ENCODE measurements at regions not wholly inside any gene's neighbourhood (a gene's known extent, or its start where the extent isn't known, plus 50 kb on each side); places are given as distances from the start of the nearest gene placed in this dataset.

DNA sequence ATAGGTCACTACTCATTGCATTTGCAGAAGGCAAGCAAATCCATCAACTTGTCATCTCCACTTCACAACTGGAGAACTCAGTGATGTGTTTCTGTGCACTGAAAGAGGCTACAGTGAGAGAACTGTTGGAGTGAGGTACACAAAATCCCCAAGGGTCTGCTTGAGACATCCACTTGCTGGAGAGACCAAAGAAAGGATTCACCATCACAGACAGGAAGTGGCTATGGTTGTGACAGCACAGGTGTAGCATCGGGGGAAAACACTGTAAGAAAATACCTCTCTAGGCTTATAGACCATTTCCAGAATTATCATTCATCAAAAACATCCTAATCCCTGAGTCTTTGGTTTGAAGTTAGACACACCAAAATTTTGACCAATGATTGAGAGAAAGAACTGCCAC is 201.3 kb upstream of the OR4E1 start:
- H3K9me3 ChIP-seq (ENCODE audit: low read depth, low read length): no peaks in the 10 kb centered on the region
- H3K9ac ChIP-seq (ENCODE audit: insufficient read length): no peak overlapping the region
- DNase-seq (ENCODE audit: low read depth, low spot score): no peak
- TF ChIP-seq FOXP2 (optimal IDR thresholded peaks at IDR 0.05; ENCODE audit: control extremely low read depth, extremely low read length, insufficient read depth) (no peak), EZH2 (IDR thresholded peaks at IDR 0.05) (no peak), POLR2AphosphoS5 (IDR thresholded peaks at IDR 0.05; ENCODE audit: borderline replicate concordance, low read depth, low read length) (no peak)
- no peak overlapping the region for H3K4me3 ChIP-seq
- H3K27ac ChIP-seq: no peak overlapping the region
- H3K36me3 ChIP-seq (ENCODE audit: insufficient read depth, low read length): no peaks in the 10 kb centered on the region

DNA sequence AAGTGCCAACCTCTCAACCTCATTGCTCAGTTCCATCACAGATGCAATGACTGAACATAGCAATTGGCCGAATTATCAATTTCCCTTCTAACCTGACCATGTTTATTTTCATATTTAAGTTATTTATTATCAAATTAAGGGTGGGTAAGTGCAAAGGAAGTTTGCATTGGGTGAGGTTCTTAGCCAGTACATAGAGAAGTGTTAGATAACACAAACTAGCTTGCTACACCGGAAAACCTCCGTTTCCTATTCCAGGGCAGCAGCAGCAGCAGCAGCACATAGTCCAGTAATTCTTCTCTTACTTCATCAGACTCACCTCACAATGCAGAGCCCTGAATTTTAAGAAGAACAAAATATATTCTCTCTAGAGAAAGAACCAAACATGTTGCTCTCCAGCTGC is 200.5 kb upstream of the OR4E1 start:
- DNase-seq (ENCODE audit: low read depth, low spot score): no peak
- no peak overlapping the region for H3K4me3 ChIP-seq
- no peaks in the 10 kb centered on the region for H3K9me3 ChIP-seq (ENCODE audit: low read depth, low read length)
- TF ChIP-seq POLR2AphosphoS5 (IDR thresholded peaks at IDR 0.05; ENCODE audit: borderline replicate concordance, low read depth, low read length) (no peak), FOXP2 (optimal IDR thresholded peaks at IDR 0.05; ENCODE audit: control extremely low read depth, extremely low read length, insufficient read depth) (no peak), EZH2 (IDR thresholded peaks at IDR 0.05) (no peak)
- H3K9ac ChIP-seq (ENCODE audit: insufficient read length): no peak overlapping the region
- H3K27ac ChIP-seq: no peak overlapping the region
- no peaks in the 10 kb centered on the region for H3K36me3 ChIP-seq (ENCODE audit: insufficient read depth, low read length)

- peak; percentile 56 for DNase-seq (ENCODE audit: low read depth, low spot score)
- Histone ChIP-seq H3K36me3 (ENCODE audit: insufficient read depth, low read length) (no peaks in the 10 kb centered on the region), H3K4me3 (no peak overlapping the region), H3K27ac (no peak overlapping the region), H3K9me3 (ENCODE audit: low read depth, low read length) (no peaks in the 10 kb centered on the region), H3K9ac (ENCODE audit: insufficient read length) (no peak overlapping the region)
- TF ChIP-seq EZH2 (IDR thresholded peaks at IDR 0.05): no peak
- TF ChIP-seq FOXP2 (optimal IDR thresholded peaks at IDR 0.05; ENCODE audit: control extremely low read depth, extremely low read length, insufficient read depth): no peak
- TF ChIP-seq POLR2AphosphoS5 (IDR thresholded peaks at IDR 0.05; ENCODE audit: borderline replicate concordance, low read depth, low read length): no peak
These were observed 194.9 kb upstream of the OR4E1 start for GRCh38 chr14:21868442-21869046.

GRCh38 chr14:21867541-21867940 is 193.9 kb upstream of the OR4E1 start:
- no peak for DNase-seq (ENCODE audit: low read depth, low spot score)

DNA sequence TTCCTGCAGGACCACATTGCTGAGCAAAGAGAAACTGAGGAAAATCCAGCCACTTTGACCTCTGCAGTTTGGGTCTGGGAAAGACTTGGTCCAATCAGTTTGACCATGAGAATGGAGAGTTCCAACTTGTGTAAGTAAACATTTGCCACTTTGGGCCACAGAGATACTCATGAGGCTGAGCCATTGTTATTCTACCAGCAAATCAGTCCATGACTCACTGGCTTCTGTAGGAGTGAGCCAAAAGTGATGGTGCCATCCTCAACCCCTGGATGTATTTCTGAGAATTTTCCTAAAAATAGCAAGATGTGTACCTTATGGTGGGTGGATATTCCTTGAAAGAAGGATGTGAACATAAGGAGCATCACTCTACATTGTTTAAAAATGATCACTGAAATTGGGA is 192.9 kb upstream of the OR4E1 start:
- H3K9me3 ChIP-seq (ENCODE audit: low read depth, low read length): no peaks in the 10 kb centered on the region
- DNase-seq (ENCODE audit: low read depth, low spot score): no peak
- H3K9ac ChIP-seq (ENCODE audit: insufficient read length): no peak overlapping the region
- no peaks in the 10 kb centered on the region for H3K36me3 ChIP-seq (ENCODE audit: insufficient read depth, low read length)
- no peak overlapping the region for H3K27ac ChIP-seq
- TF ChIP-seq EZH2 (IDR thresholded peaks at IDR 0.05) (no peak), POLR2AphosphoS5 (IDR thresholded peaks at IDR 0.05; ENCODE audit: borderline replicate concordance, low read depth, low read length) (no peak), FOXP2 (optimal IDR thresholded peaks at IDR 0.05; ENCODE audit: control extremely low read depth, extremely low read length, insufficient read depth) (no peak)
- no peak overlapping the region for H3K4me3 ChIP-seq

More at GRCh38 chr14:21867541-21867940, 193.9 kb upstream of the OR4E1 start:
- TF ChIP-seq POLR2AphosphoS5 (IDR thresholded peaks at IDR 0.05; ENCODE audit: borderline replicate concordance, low read depth, low read length): no peak
- TF ChIP-seq EZH2 (IDR thresholded peaks at IDR 0.05): no peak
- TF ChIP-seq FOXP2 (optimal IDR thresholded peaks at IDR 0.05; ENCODE audit: control extremely low read depth, extremely low read length, insufficient read depth): no peak
- Histone ChIP-seq H3K9ac (ENCODE audit: insufficient read length) (no peak overlapping the region), H3K4me3 (no peak overlapping the region), H3K27ac (no peak overlapping the region), H3K36me3 (ENCODE audit: insufficient read depth, low read length) (no peaks in the 10 kb centered on the region), H3K9me3 (ENCODE audit: low read depth, low read length) (no peaks in the 10 kb centered on the region)

DNA sequence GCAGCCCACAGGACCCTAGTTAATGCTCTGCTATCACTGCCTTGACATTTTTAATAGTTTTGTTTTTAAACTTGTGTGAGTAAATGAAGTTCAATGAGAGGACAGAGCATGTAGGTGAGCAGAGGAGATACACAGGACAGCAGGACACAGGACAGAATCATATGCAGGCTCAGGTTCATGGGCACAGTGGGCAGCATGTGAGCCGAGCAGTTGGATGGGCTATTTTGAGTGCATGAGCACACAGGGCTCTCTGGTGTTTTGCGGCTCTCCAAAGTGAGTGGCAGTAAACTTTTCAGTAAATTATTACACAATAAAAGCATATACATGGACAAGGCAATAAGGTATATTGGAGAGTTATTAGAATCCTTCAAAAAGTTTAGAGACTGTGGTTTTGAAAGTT is 189.7 kb upstream of the OR4E1 start:
- Histone ChIP-seq H3K9ac (ENCODE audit: insufficient read length) (no peak overlapping the region), H3K9me3 (ENCODE audit: low read depth, low read length) (no peaks in the 10 kb centered on the region), H3K4me3 (no peak overlapping the region), H3K36me3 (ENCODE audit: insufficient read depth, low read length) (no peaks in the 10 kb centered on the region), H3K27ac (no peak overlapping the region)
- TF ChIP-seq EZH2 (IDR thresholded peaks at IDR 0.05): no peak
- TF ChIP-seq POLR2AphosphoS5 (IDR thresholded peaks at IDR 0.05; ENCODE audit: borderline replicate concordance, low read depth, low read length): no peak
- TF ChIP-seq FOXP2 (optimal IDR thresholded peaks at IDR 0.05; ENCODE audit: control extremely low read depth, extremely low read length, insufficient read depth): no peak
- DNase-seq (ENCODE audit: low read depth, low spot score): no peak

DNA sequence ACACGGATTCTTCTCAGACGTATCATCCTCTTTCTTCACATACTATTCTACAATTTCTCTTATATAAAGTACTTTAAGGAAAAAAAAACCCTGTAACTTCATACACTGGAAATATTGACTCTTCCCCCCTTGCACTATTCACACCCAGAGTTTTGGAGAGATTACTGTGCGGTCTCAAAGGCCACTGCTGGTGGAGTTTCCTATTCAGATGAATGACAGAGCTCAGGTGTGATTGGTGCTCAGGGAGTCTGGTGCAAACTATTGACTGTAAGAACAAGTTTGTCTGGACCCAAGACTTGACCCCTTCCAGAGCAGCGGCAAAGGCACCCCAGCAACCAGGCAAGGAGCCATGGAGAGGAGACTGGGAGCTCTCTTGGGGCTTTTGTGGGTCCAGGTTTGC is 187.5 kb upstream of the OR4E1 start:
- TF ChIP-seq POLR2AphosphoS5 (IDR thresholded peaks at IDR 0.05; ENCODE audit: borderline replicate concordance, low read depth, low read length) (no peak), EZH2 (IDR thresholded peaks at IDR 0.05) (no peak), FOXP2 (optimal IDR thresholded peaks at IDR 0.05; ENCODE audit: control extremely low read depth, extremely low read length, insufficient read depth) (no peak)
- Histone ChIP-seq H3K9me3 (ENCODE audit: low read depth, low read length) (no peaks in the 10 kb centered on the region), H3K9ac (ENCODE audit: insufficient read length) (no peak overlapping the region), H3K4me3 (no peak overlapping the region), H3K36me3 (ENCODE audit: insufficient read depth, low read length) (no peaks in the 10 kb centered on the region), H3K27ac (no peak overlapping the region)
- DNase-seq (ENCODE audit: low read depth, low spot score): no peak

GRCh38 chr14:21860172-21860571 is 186.6 kb upstream of the OR4E1 start:
- Histone ChIP-seq H3K9me3 (ENCODE audit: low read depth, low read length) (no peaks in the 10 kb centered on the region), H3K36me3 (ENCODE audit: insufficient read depth, low read length) (no peaks in the 10 kb centered on the region), H3K4me3 (no peak overlapping the region), H3K9ac (ENCODE audit: insufficient read length) (no peak overlapping the region), H3K27ac (no peak overlapping the region)
- no peak for DNase-seq (ENCODE audit: low read depth, low spot score)
- TF ChIP-seq EZH2 (IDR thresholded peaks at IDR 0.05) (no peak), POLR2AphosphoS5 (IDR thresholded peaks at IDR 0.05; ENCODE audit: borderline replicate concordance, low read depth, low read length) (no peak), FOXP2 (optimal IDR thresholded peaks at IDR 0.05; ENCODE audit: control extremely low read depth, extremely low read length, insufficient read depth) (no peak)

DNA sequence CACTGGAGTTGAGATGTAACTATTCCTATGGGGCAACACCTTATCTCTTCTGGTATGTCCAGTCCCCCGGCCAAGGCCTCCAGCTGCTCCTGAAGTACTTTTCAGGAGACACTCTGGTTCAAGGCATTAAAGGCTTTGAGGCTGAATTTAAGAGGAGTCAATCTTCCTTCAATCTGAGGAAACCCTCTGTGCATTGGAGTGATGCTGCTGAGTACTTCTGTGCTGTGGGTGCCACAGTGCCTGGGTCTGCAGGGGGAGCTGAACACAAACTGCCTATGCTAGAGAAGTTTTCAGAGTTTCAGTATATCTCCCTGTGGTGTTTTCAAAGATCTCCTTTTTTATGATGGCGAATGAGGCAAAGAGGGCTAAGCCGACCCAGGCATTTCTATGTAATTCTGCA is 179.2 kb upstream of the OR4E1 start:
- H3K36me3 ChIP-seq (ENCODE audit: insufficient read depth, low read length): no peaks in the 10 kb centered on the region
- H3K4me3 ChIP-seq: peak overlapping the region; percentile 59
- no peak overlapping the region for H3K27ac ChIP-seq
- TF ChIP-seq FOXP2 (optimal IDR thresholded peaks at IDR 0.05; ENCODE audit: control extremely low read depth, extremely low read length, insufficient read depth) (no peak), EZH2 (IDR thresholded peaks at IDR 0.05) (no peak), POLR2AphosphoS5 (IDR thresholded peaks at IDR 0.05; ENCODE audit: borderline replicate concordance, low read depth, low read length) (no peak)
- no peaks in the 10 kb centered on the region for H3K9me3 ChIP-seq (ENCODE audit: low read depth, low read length)
- DNase-seq (ENCODE audit: low read depth, low spot score): no peak
- no peak overlapping the region for H3K9ac ChIP-seq (ENCODE audit: insufficient read length)

Data from SK-N-MC (cell line).